PC-3 (cell line): ENCODE measurements at regions not wholly inside any gene's neighbourhood (a gene's known extent, or its start where the extent isn't known, plus 50 kb on each side); places are given as distances from the start of the nearest gene placed in this dataset.
A peak's percentile ranks its signal among the peaks of the same experiment; 100 is the strongest.

Experiments
- ATAC-seq: fragments of 200-7000 bp; cut with Tn5 transposase; 2 replicates; pipeline ENCODE4 v1.9.1; 2020; ENCODE audit warnings: mild to moderate bottlenecking, moderate library complexity
- BruUV-seq: library from RNA; stranded (reverse); fragments of 400-500 nt; replicated peaks from 2 replicates; lab custom pipeline; 2021; lab: Mats Ljungman, UMichigan
- CTCF ChIA-PET: fragments of 300-600 bp; sonication (Branson Sonifier 250); formaldehyde crosslinking; loops from one replicate; lab custom pipeline; 2022; ENCODE audit warnings: antibody characterized with exemption; lab: Charles Lee
- POLR2A ChIA-PET: fragments of 300-600 bp; sonication (Branson Sonifier 250); formaldehyde crosslinking; loops from one replicate; lab custom pipeline; 2022; ENCODE audit warnings: antibody characterized with exemption; ENCODE audit not compliant: unreplicated experiment; lab: Charles Lee
- DNase-seq: peaks from one replicate; pipeline ENCODE4 v3.0.0-alpha.2; 2015
- H2AFZ ChIP-seq: fragments of 300-600 bp; sonication (generic); 2 replicates; pipeline ENCODE4 v1.6.0; 2016; ENCODE audit warnings: antibody characterized with exemption, low read length
- H3F3A ChIP-seq: fragments of 300-600 bp; sonication (generic); one replicate; pipeline ENCODE4 v1.6.0; 2017; ENCODE audit warnings: antibody characterized with exemption, low read length, control low read depth, mild to moderate bottlenecking; ENCODE audit not compliant: unreplicated experiment
- H3K27ac ChIP-seq: fragments of 300-600 bp; sonication (generic); 2 replicates; pipeline ENCODE4 v1.5.1; 2016; ENCODE audit warnings: mild to moderate bottlenecking, low read length
- H3K27me3 ChIP-seq: fragments of 300-600 bp; sonication (generic); 2 replicates; pipeline ENCODE4 v1.6.1; 2016; ENCODE audit warnings: low read length, mixed read lengths
- H3K36me3 ChIP-seq: fragments of 300-600 bp; sonication (generic); 2 replicates; pipeline ENCODE4 v1.6.1; 2016; ENCODE audit warnings: low read depth, mixed run types, low read length, mixed read lengths
- H3K4me1 ChIP-seq: fragments of 300-600 bp; sonication (generic); 2 replicates; pipeline ENCODE4 v1.5.1; 2016; ENCODE audit warnings: low read length; ENCODE audit not compliant: insufficient read depth
- H3K4me2 ChIP-seq: fragments of 300-600 bp; sonication (generic); 2 replicates; pipeline ENCODE4 v1.6.0; 2016; ENCODE audit warnings: low read length
- H3K4me3 ChIP-seq: fragments of 300-600 bp; sonication (generic); 2 replicates; pipeline ENCODE4 v1.5.1; 2016; ENCODE audit warnings: mild to moderate bottlenecking, low read length, mixed read lengths
- H3K79me2 ChIP-seq: fragments of 300-600 bp; sonication (generic); 2 replicates; pipeline ENCODE4 v1.6.1; 2017; ENCODE audit warnings: low read length, mixed read lengths
- H3K9ac ChIP-seq: fragments of 300-600 bp; sonication (generic); 2 replicates; pipeline ENCODE4 v1.6.0; 2016; ENCODE audit warnings: mild to moderate bottlenecking, low read length
- H3K9me2 ChIP-seq: fragments of 300-600 bp; sonication (generic); replicated peaks from 2 replicates; pipeline ENCODE4 v1.6.1; 2016; ENCODE audit warnings: mixed run types, low read length, mixed read lengths
- H3K9me3 ChIP-seq: fragments of 300-600 bp; sonication (generic); 2 replicates; pipeline ENCODE4 v1.6.1; 2016; ENCODE audit warnings: low read length, mixed read lengths
- H4K20me1 ChIP-seq: fragments of 300-600 bp; sonication (generic); 2 replicates; pipeline ENCODE4 v1.6.1; 2016; ENCODE audit warnings: low read length, mixed read lengths
- EZH2 ChIP-seq: fragments of 300-600 bp; sonication (generic); IDR thresholded peaks from one replicate; pipeline ENCODE4 v1.6.1; 2017; ENCODE audit warnings: antibody characterized with exemption, mild to moderate bottlenecking, low read length; ENCODE audit not compliant: unreplicated experiment
- EZH2phosphoT487 ChIP-seq: fragments of 300-600 bp; sonication (generic); IDR thresholded peaks from 2 replicates; pipeline ENCODE4 v1.6.1; 2018; ENCODE audit warnings: mild to moderate bottlenecking, antibody characterized with exemption, low read length, borderline replicate concordance
- intact Hi-C: fragments of 100-400 bp; cut with micrococcal nuclease; formaldehyde crosslinking; loops from 2 replicates; pipeline ENCODE4 v1.9.0; 2023
- TF ChIP-seq, protein P1 (sequence below): fragments of 300-600 bp; sonication (generic); conservative IDR thresholded peaks from 2 replicates; pipeline ENCODE4 v1.5.1; 2017; ENCODE audit warnings: antibody characterized with exemption, low read depth, mild to moderate bottlenecking, low read length

DNA sequence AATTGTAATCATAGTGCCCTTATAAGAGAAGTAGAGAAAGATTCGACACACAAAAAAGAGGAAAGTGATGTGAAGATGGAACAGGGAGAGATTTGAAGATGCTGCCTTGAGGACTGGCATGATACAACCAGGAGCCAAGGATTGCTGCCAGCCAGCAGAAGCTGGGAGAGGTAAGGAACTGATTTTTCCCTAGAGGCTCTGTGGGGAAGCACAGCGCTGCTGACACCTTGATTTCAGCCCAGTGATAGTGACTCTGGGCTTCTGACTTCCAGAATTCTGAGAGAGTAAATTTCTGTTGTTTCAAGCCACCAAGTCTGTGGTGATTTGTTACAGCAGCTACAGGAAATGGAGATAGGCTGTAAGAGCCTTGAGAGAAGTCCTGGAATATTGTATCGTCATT, 98.2 kb downstream of the RAB11FIP2 start:
- BruUV-seq: no TSS peak
- ChIA-PET CTCF (interaction anchor here (0.6 kb wide), 1 partner anchor 23 kb away, joined by 3 read pairs; no protein-coding TSS in a partner anchor), POLR2A (no interaction called here)
- Histone ChIP-seq H3K27ac (no peak overlapping the region), H4K20me1 (no peaks in the 10 kb centered on the region), H3K79me2 (no peaks in the 10 kb centered on the region), H3K4me2 (no peak overlapping the region), H3K9me3 (no peaks in the 10 kb centered on the region), H3F3A (no peaks in the 10 kb centered on the region), H3K4me3 (no peak overlapping the region), H3K27me3 (no peaks in the 10 kb centered on the region), H2AFZ (no peak overlapping the region), H3K4me1 (peaks cover 12% of the 10 kb centered on the region), H3K9me2 (no peaks in the 10 kb centered on the region), H3K36me3 (no peaks in the 10 kb centered on the region), H3K9ac (no peak overlapping the region)
- intact Hi-C loops: loop anchor here (5.0 kb wide), 1 partner anchor 94 kb away; no protein-coding TSS in a partner anchor
- no peak for TF ChIP-seq EZH2phosphoT487
- no peak for TF ChIP-seq EZH2
- TF ChIP-seq, protein P1, sequence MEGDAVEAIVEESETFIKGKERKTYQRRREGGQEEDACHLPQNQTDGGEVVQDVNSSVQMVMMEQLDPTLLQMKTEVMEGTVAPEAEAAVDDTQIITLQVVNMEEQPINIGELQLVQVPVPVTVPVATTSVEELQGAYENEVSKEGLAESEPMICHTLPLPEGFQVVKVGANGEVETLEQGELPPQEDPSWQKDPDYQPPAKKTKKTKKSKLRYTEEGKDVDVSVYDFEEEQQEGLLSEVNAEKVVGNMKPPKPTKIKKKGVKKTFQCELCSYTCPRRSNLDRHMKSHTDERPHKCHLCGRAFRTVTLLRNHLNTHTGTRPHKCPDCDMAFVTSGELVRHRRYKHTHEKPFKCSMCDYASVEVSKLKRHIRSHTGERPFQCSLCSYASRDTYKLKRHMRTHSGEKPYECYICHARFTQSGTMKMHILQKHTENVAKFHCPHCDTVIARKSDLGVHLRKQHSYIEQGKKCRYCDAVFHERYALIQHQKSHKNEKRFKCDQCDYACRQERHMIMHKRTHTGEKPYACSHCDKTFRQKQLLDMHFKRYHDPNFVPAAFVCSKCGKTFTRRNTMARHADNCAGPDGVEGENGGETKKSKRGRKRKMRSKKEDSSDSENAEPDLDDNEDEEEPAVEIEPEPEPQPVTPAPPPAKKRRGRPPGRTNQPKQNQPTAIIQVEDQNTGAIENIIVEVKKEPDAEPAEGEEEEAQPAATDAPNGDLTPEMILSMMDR: no peak
- no peak for ATAC-seq
- DNase-seq: no peak

DNA sequence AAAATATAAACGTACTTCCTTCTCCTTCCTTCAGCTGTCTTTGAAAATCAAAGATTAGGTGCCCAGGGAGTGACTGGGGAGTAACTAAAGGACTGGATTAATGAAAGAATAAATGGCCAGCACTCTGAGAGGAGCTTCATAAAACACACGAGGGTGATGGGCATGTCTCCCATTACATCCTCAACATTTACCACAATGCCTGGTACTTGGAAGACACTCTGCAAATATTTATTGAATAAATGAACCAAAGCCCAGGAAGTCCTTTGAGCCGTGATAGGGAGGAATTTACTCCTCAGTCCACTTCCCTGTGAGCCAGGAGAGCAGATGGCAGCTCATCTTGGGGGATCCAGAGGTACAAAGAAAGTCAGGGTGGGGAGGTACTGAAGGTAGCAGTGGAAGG, 96.3 kb downstream of the RAB11FIP2 start:
- peak; percentile 42; the same call in 1 of the 2 replicates for ATAC-seq
- CTCF ChIA-PET: no interaction called here

More for the DNA sequence above, 96.3 kb downstream of the RAB11FIP2 start:
- H3K9me2 ChIP-seq: no peaks in the 10 kb centered on the region
- H3K27me3 ChIP-seq: no peaks in the 10 kb centered on the region
- H3K9ac ChIP-seq: no peak overlapping the region
- H4K20me1 ChIP-seq: no peaks in the 10 kb centered on the region
- H3K27ac ChIP-seq: no peak overlapping the region
- no peaks in the 10 kb centered on the region for H3F3A ChIP-seq
- no peak overlapping the region for H3K4me2 ChIP-seq
- no peak for DNase-seq
- peaks cover 12% of the 10 kb centered on the region for H3K4me1 ChIP-seq
- H3K9me3 ChIP-seq: no peaks in the 10 kb centered on the region
- H3K4me3 ChIP-seq: no peak overlapping the region
- intact Hi-C loops: no loop called here
- H3K79me2 ChIP-seq: no peaks in the 10 kb centered on the region
- TF ChIP-seq EZH2: no peak
- TF ChIP-seq, protein P1: no peak
- TF ChIP-seq EZH2phosphoT487: no peak
- H2AFZ ChIP-seq: no peak overlapping the region
- H3K36me3 ChIP-seq: no peaks in the 10 kb centered on the region
- BruUV-seq: no TSS peak
- POLR2A ChIA-PET: no interaction called here
